ENCODE measurements at regions not wholly inside any gene's neighbourhood (a gene's known extent, or its start where the extent isn't known, plus 50 kb on each side); places are given as distances from the start of the nearest gene placed in this dataset.

GRCh38 chr12:127294651-127295210, 972.2 kb upstream of the TMEM132C start:
- Histone ChIP-seq H3K4me3 (ENCODE audit: extremely low read depth in 1 of 4, insufficient read depth in 2 of 4, low read depth in 3 of 4, low read length in 4 of 4) (no peak overlapping the region), H4K8ac (ENCODE audit: extremely low read depth, insufficient read depth, low read length) (no peak overlapping the region), H3K79me1 (ENCODE audit: low read depth, low read length) (no peaks in the 10 kb centered on the region), H3K23me2 (ENCODE audit: low read depth, low read length) (no peaks in the 10 kb centered on the region), H3K9me3 (ENCODE audit: insufficient read depth in 2 of 2, low read depth in 1 of 2, low read length in 1 of 2) (0 out of 4 replicates have a peak, but pooled peaks cover 0 to 3% of the 10 kb centered on the region in 2 experiments), H2BK20ac (ENCODE audit: low read length) (no peak overlapping the region), H2AFZ (ENCODE audit: low read length) (no peak overlapping the region), H4K20me1 (replicated peaks in 1 of 2; ENCODE audit: control insufficient read depth in 1 of 2, insufficient read depth in 2 of 2, low read length in 2 of 2) (no peaks in the 10 kb centered on the region), H3K79me2 (ENCODE audit: control insufficient read depth in 1 of 2, insufficient read depth in 2 of 2, low read length in 2 of 2) (no peaks in the 10 kb centered on the region), H2BK15ac (ENCODE audit: low read length) (no peak overlapping the region), H2BK12ac (ENCODE audit: low read depth, low read length) (no peak overlapping the region), H3K18ac (ENCODE audit: extremely low read depth, low read length) (no peak overlapping the region), H2BK120ac (replicated peaks; ENCODE audit: low read depth, low read length) (no peak overlapping the region), H3K14ac (ENCODE audit: insufficient read length) (no peak overlapping the region), H4K91ac (replicated peaks; ENCODE audit: insufficient read length, low read length) (no peak overlapping the region), H3K27me3 (replicated peaks in 1 of 4; ENCODE audit: control insufficient read depth in 3 of 4, extremely low read depth in 1 of 4, insufficient read depth in 3 of 4, low read length in 3 of 4) (no peaks in the 10 kb centered on the region), H3K4ac (replicated peaks; ENCODE audit: insufficient read length, low read depth, low read length) (no peak overlapping the region), H3K56ac (replicated peaks; ENCODE audit: insufficient read length, low read depth, low read length) (no peak overlapping the region), H3K23ac (ENCODE audit: insufficient read length) (no peak overlapping the region), H2AK5ac (ENCODE audit: low read depth, low read length) (no peak overlapping the region), H3K27ac (ENCODE audit: low read depth, low read length) (no peak overlapping the region), H3K9ac (replicated peaks in 1 of 4; ENCODE audit: extremely low read depth in 1 of 4, low read depth in 3 of 4, low read length in 3 of 4) (no peak overlapping the region), H3K4me1 (replicated peaks in 1 of 4; ENCODE audit: control insufficient read depth in 3 of 4, insufficient read depth in 4 of 4, low read length in 3 of 4) (no peaks in the 10 kb centered on the region), H3K36me3 (ENCODE audit: control insufficient read depth in 2 of 4, insufficient read depth in 4 of 4, low read length in 3 of 4) (no peaks in the 10 kb centered on the region), H3K4me2 (ENCODE audit: insufficient read depth in 1 of 2, low read depth in 2 of 2, low read length in 2 of 2) (no peak overlapping the region), H2BK5ac (ENCODE audit: low read depth, low read length) (no peak overlapping the region), H4K5ac (ENCODE audit: insufficient read length, low read depth, low read length) (no peak overlapping the region)
- FAIRE-seq (no peak), DNase-seq (ENCODE audit: low read depth in 1 of 2, low spot score in 2 of 2) (no peak)
- 91% methylated on average over 6 of the region's 6 CpGs; no CpG with 5 or more reads in 1 of the 2 experiments for WGBS, 2 experiments (ENCODE audit: extremely low coverage in 1 of 2, insufficient coverage in 1 of 2, insufficient read length in 1 of 2, insufficient replicate concordance in 2 of 2, low coverage in 1 of 2, low lambda C conversion rate in 2 of 2, missing lambda C conversion rate in 1 of 2)
- ChIA-PET CTCF (ENCODE audit: partially characterized antibody) (interaction anchor here (0.6 to 7.0 kb wide), 4 partner anchors 8 to 186 kb away, joined by 3 to 82 read pairs (median 22); no protein-coding TSS in a partner anchor), POLR2A (ENCODE audit: partially characterized antibody) (no interaction called here)
- TF ChIP-seq GABPA (IDR thresholded peaks at IDR 0.05; ENCODE audit: borderline replicate concordance, insufficient read depth, low read length) (no peak), CBX5 (IDR thresholded peaks at IDR 0.05; ENCODE audit: low read depth, low read length) (no peak), EP300 (IDR thresholded peaks at IDR 0.05; ENCODE audit: borderline replicate concordance in 1 of 2, low read depth in 2 of 2, low read length in 2 of 2) (no peak), BRCA1 (IDR thresholded peaks at IDR 0.05; ENCODE audit: low read depth, low read length) (no peak), RNF2 (IDR thresholded peaks at IDR 0.05; ENCODE audit: borderline replicate concordance, low read depth, low read length, missing control alignments, poor library complexity, severe bottlenecking) (no peak), CHD2 (IDR thresholded peaks at IDR 0.05; ENCODE audit: low read length) (no peak), ATF2 (IDR thresholded peaks at IDR 0.05; ENCODE audit: low read length) (no peak), TBP (IDR thresholded peaks at IDR 0.05; ENCODE audit: low read depth, low read length) (no peak), TAF7 (optimal IDR thresholded peaks at IDR 0.05; ENCODE audit: borderline replicate concordance, low read depth, low read length) (no peak), POLR2AphosphoS5 (IDR thresholded peaks at IDR 0.05; ENCODE audit: low read depth, low read length) (no peak), TCF12 (IDR thresholded peaks at IDR 0.05; ENCODE audit: low read depth, low read length) (no peak), POLR2A (IDR thresholded peaks at IDR 0.05; ENCODE audit: control extremely low read depth in 1 of 2, low read depth in 2 of 2, low read length in 2 of 2) (no peak), PHF8 (conservative IDR thresholded peaks at IDR 0.05; ENCODE audit: low read depth, low read length) (no peak)
